Peyer's patch (tissue), 4 donors: ENCODE measurements at regions not wholly inside any gene's neighbourhood (a gene's known extent, or its start where the extent isn't known, plus 50 kb on each side); places are given as distances from the start of the nearest gene placed in this dataset.
A peak's percentile ranks its signal among the peaks of the same experiment; 100 is the strongest.
"Not testable (repeated sequence)": the region's sequence is repeated elsewhere in the genome, so short reads cannot be mapped to it uniquely, and the experiment has no call there.

Experiments
- DNase-seq, 3 donors: peaks; one replicate each; pipeline ENCODE4 v3.0.0-alpha.2; 2017 to 2019
- H3K27ac ChIP-seq, 4 donors: fragments of 200-600 bp; sonication (generic); one replicate each; pipeline ENCODE4 v1.5.1; 2016 to 2019
- H3K27me3 ChIP-seq, 2 donors: fragments of 200-600 bp; sonication (generic); one replicate each; pipeline ENCODE4 v1.5.1; 2019
- H3K36me3 ChIP-seq, 3 donors: fragments of 200-600 bp; sonication (generic); one replicate each; pipeline ENCODE4 v1.5.1; 2016 to 2019
- H3K4me1 ChIP-seq, 4 donors: fragments of 200-600 bp; sonication (generic); one replicate each; pipeline ENCODE4 v1.5.1; 2016 to 2019
- H3K4me3 ChIP-seq, 4 donors: fragments of 200-600 bp; sonication (generic); 1 replicate in 3 of 4; 2 replicates in 1 of 4; pipeline ENCODE4 v1.5.1; 2016 to 2019; ENCODE audit warnings: mild to moderate bottlenecking in 1 of 4
- H3K9me3 ChIP-seq, 4 donors: fragments of 200-600 bp; sonication (generic); one replicate each; pipeline ENCODE4 v1.5.1; 2016 to 2019; ENCODE audit warnings: mild to moderate bottlenecking in 1 of 4
- CTCF ChIP-seq, 6 experiments: fragments of 450-650 bp in 4 of 6; fragments of 200-600 bp in 2 of 6; sonication (generic) in 1 of 6; IDR thresholded peaks; one replicate each; pipeline ENCODE4 v1.5.1; 2017 to 2019; ENCODE audit warnings: antibody characterized with exemption in 6 of 6, mild to moderate bottlenecking in 3 of 6, moderate library complexity in 1 of 6
- POLR2A ChIP-seq, 2 donors: fragments of 450-650 bp; IDR thresholded peaks; one replicate each; pipeline ENCODE4 v1.5.1; 2017; ENCODE audit warnings: antibody characterized with exemption in 2 of 2, mild to moderate bottlenecking in 2 of 2, moderate library complexity in 2 of 2

- DNase-seq: no peak
- H3K36me3 ChIP-seq: no peaks in the 10 kb centered on the region
- TF ChIP-seq POLR2A (IDR thresholded peaks at IDR 0.05) (no peak), CTCF (IDR thresholded peaks at IDR 0.05) (no peak)
- peaks cover 0 to 5% (median 0%) of the 10 kb centered on the region in 4 donors for H3K4me1 ChIP-seq
- no peaks in the 10 kb centered on the region for H3K27me3 ChIP-seq
- H3K27ac ChIP-seq: peak overlapping the region in 2 of 4 donors; percentile 36 to 61
- H3K9me3 ChIP-seq: no peaks in the 10 kb centered on the region
- no peak overlapping the region for H3K4me3 ChIP-seq
These were observed 59.1 kb upstream of the USP9X start for GRCh38 chrX:41025926-41026701.

GRCh38 chrX:41026702-41027078, 58.6 kb upstream of the USP9X start:
- Histone ChIP-seq H3K9me3 (no peaks in the 10 kb centered on the region), H3K27me3 (no peaks in the 10 kb centered on the region), H3K4me3 (no peak overlapping the region), H3K27ac (peak overlapping the region in 1 of 4 donors; percentile 61), H3K36me3 (no peaks in the 10 kb centered on the region), H3K4me1 (peaks cover 0 to 5% (median 0%) of the 10 kb centered on the region in 4 donors)
- TF ChIP-seq CTCF (IDR thresholded peaks at IDR 0.05) (no peak), POLR2A (IDR thresholded peaks at IDR 0.05) (no peak)
- DNase-seq: no peak

GRCh38 chrX:41029332-41029731, 55.9 kb upstream of the USP9X start:
- no peaks in the 10 kb centered on the region for H3K36me3 ChIP-seq
- H3K27me3 ChIP-seq: no peaks in the 10 kb centered on the region

GRCh38 chrX:41031256-41031967, 53.8 kb upstream of the USP9X start:
- Histone ChIP-seq H3K4me3 (no peak overlapping the region), H3K27me3 (no peaks in the 10 kb centered on the region), H3K27ac (peak overlapping the region in 2 of 4 donors; percentile 35 to 47), H3K4me1 (peaks cover 0 to 5% (median 0%) of the 10 kb centered on the region in 4 donors), H3K36me3 (no peaks in the 10 kb centered on the region), H3K9me3 (peaks cover 0 to 7% (median 0%) of the 10 kb centered on the region in 4 donors)
- no peak for DNase-seq
- TF ChIP-seq POLR2A (IDR thresholded peaks at IDR 0.05) (no peak), CTCF (IDR thresholded peaks at IDR 0.05) (no peak)

More at GRCh38 chrX:41029332-41029731, 55.9 kb upstream of the USP9X start:
- no peak overlapping the region for H3K27ac ChIP-seq
- H3K9me3 ChIP-seq: peaks cover 0 to 3% (median 0%) of the 10 kb centered on the region in 4 donors
- no peak for DNase-seq
- TF ChIP-seq CTCF (IDR thresholded peaks at IDR 0.05) (no peak), POLR2A (IDR thresholded peaks at IDR 0.05) (no peak)
- H3K4me1 ChIP-seq: peaks cover 0 to 5% (median 0%) of the 10 kb centered on the region in 4 donors
- no peak overlapping the region for H3K4me3 ChIP-seq

- H3K4me1 ChIP-seq: no peaks in the 10 kb centered on the region
- H3K9me3 ChIP-seq: peaks cover 0 to 7% (median 0%) of the 10 kb centered on the region in 4 donors
- DNase-seq: no peak
- no peaks in the 10 kb centered on the region for H3K27me3 ChIP-seq
- H3K4me3 ChIP-seq: no peak overlapping the region
- H3K27ac ChIP-seq: no peak overlapping the region
- TF ChIP-seq POLR2A (IDR thresholded peaks at IDR 0.05) (no peak), CTCF (IDR thresholded peaks at IDR 0.05) (no peak)
- no peaks in the 10 kb centered on the region for H3K36me3 ChIP-seq
These were observed 51.9 kb upstream of the USP9X start for GRCh38 chrX:41033299-41033698.

- not testable (repeated sequence) for H3K9me3 ChIP-seq, H3K27me3 ChIP-seq, H3K4me1 ChIP-seq, H3K4me3 ChIP-seq, H3K27ac ChIP-seq, H3K36me3 ChIP-seq, DNase-seq
These were observed 50.3 kb upstream of the USP9X start for GRCh38 chrX:41034902-41035301.
